CD14-positive monocyte (primary cell): ENCODE measurements at regions not wholly inside any gene's neighbourhood (a gene's known extent, or its start where the extent isn't known, plus 50 kb on each side); places are given as distances from the start of the nearest gene placed in this dataset.

Experiments used
- DNase-seq, 3 donors: peaks; one replicate each; pipeline ENCODE4 v3.0.0-alpha.2; 2011 to 2022
- H2AFZ ChIP-seq: 2 replicates; pipeline ENCODE4 v1.6.0; 2012; ENCODE audit warnings: mild to moderate bottlenecking, low read depth, low read length, inconsistent platforms; ENCODE audit not compliant: insufficient read depth, poor library complexity, severe bottlenecking
- H3K27ac ChIP-seq, 2 donors: 1 replicate in 1 of 2; 2 replicates in 1 of 2; pipeline ENCODE4 v1.5.1; 2012 to 2013; ENCODE audit warnings: low read length in 2 of 2, control low read depth in 1 of 2, inconsistent platforms in 1 of 2, low read depth in 1 of 2, mild to moderate bottlenecking in 1 of 2
- H3K27me3 ChIP-seq, 2 donors: one replicate each; pipeline versions ENCODE4 v1.6.0 to v1.6.1; 2011 to 2013; ENCODE audit warnings: low read length in 2 of 2; ENCODE audit not compliant: control insufficient read depth in 2 of 2, insufficient read depth in 2 of 2
- H3K36me3 ChIP-seq, 2 donors: replicated peaks in 1 of 2; 1 replicate in 1 of 2; 2 replicates in 1 of 2; pipeline versions ENCODE4 v1.5.1 to v1.6.1; 2012 to 2013; ENCODE audit warnings: low read length in 2 of 2, control low read depth in 1 of 2, inconsistent platforms in 1 of 2, mild to moderate bottlenecking in 1 of 2; ENCODE audit not compliant: insufficient read depth in 2 of 2, control insufficient read depth in 1 of 2
- H3K4me1 ChIP-seq, 2 donors: 1 replicate in 1 of 2; 2 replicates in 1 of 2; pipeline versions ENCODE4 v1.5.1 to v1.6.1; 2012 to 2013; ENCODE audit warnings: low read length in 2 of 2, control low read depth in 1 of 2, inconsistent platforms in 1 of 2, mild to moderate bottlenecking in 1 of 2, moderate library complexity in 1 of 2; ENCODE audit not compliant: insufficient read depth in 2 of 2, control insufficient read depth in 1 of 2
- H3K4me2 ChIP-seq: replicated peaks from 2 replicates; pipeline ENCODE3; 2012; ENCODE audit warnings: low read length, moderate library complexity, mild to moderate bottlenecking; ENCODE audit not compliant: poor library complexity, severe bottlenecking; ENCODE audit errors: extremely low read depth
- H3K4me3 ChIP-seq, 3 experiments: fragments of 200-600 bp in 1 of 3; sonication (generic) in 1 of 3; replicated peaks in 1 of 3; 1 replicate in 2 of 3; 2 replicates in 1 of 3; pipeline ENCODE4 v1.5.1; 2011 to 2013; ENCODE audit warnings: low read length in 3 of 3, mild to moderate bottlenecking in 3 of 3, control low read depth in 2 of 3, low read depth in 2 of 3, inconsistent platforms in 1 of 3, moderate library complexity in 1 of 3
- H3K79me2 ChIP-seq: 2 replicates; pipeline ENCODE4 v1.6.0; 2012; ENCODE audit warnings: mild to moderate bottlenecking, control low read depth, inconsistent platforms, low read length, moderate library complexity; ENCODE audit not compliant: insufficient read depth
- H3K9ac ChIP-seq: 2 replicates; pipeline ENCODE4 v1.6.0; 2017; ENCODE audit warnings: low read length, mild to moderate bottlenecking; ENCODE audit not compliant: insufficient read depth, poor library complexity, severe bottlenecking
- H3K9me3 ChIP-seq, 2 donors: replicated peaks in 1 of 2; 1 replicate in 1 of 2; 2 replicates in 1 of 2; pipeline versions ENCODE4 v1.5.1 to v1.6.1; 2012 to 2013; ENCODE audit warnings: low read length in 2 of 2, control low read depth in 1 of 2; ENCODE audit not compliant: control insufficient read depth in 1 of 2, insufficient read depth in 1 of 2
- H4K20me1 ChIP-seq: 2 replicates; pipeline ENCODE4 v1.6.0; 2012; ENCODE audit warnings: mild to moderate bottlenecking, low read length, control low read depth, moderate library complexity; ENCODE audit not compliant: insufficient read depth
- H3K27ac Mint-ChIP-seq, 7 donors: one replicate each; pipeline ENCODE4 v1.8.0; 2020; ENCODE audit warnings: mild to moderate bottlenecking in 7 of 7, mixed read lengths in 7 of 7, moderate library complexity in 6 of 7, inconsistent platforms in 2 of 7
- H3K27me3 Mint-ChIP-seq, 3 donors: one replicate each; pipeline ENCODE4 v1.8.0; 2021 to 2022; ENCODE audit warnings: low read depth in 3 of 3, mild to moderate bottlenecking in 3 of 3, mixed read lengths in 3 of 3, moderate library complexity in 3 of 3, inconsistent platforms in 1 of 3
- H3K36me3 Mint-ChIP-seq, 2 donors: one replicate each; pipeline ENCODE4 v1.8.0; 2020; ENCODE audit warnings: mixed read lengths in 2 of 2, inconsistent platforms in 1 of 2, mild to moderate bottlenecking in 1 of 2
- H3K4me1 Mint-ChIP-seq: one replicate; pipeline ENCODE4 v1.8.0; 2020; ENCODE audit warnings: mild to moderate bottlenecking, mixed read lengths
- H3K4me3 Mint-ChIP-seq, 2 donors: one replicate each; pipeline ENCODE4 v1.8.0; 2020; ENCODE audit warnings: mild to moderate bottlenecking in 2 of 2, mixed read lengths in 2 of 2, moderate library complexity in 1 of 2
- H3K9me3 Mint-ChIP-seq, 7 donors: one replicate each; pipeline ENCODE4 v1.8.0; 2020 to 2022; ENCODE audit warnings: mixed read lengths in 7 of 7, mild to moderate bottlenecking in 6 of 7, moderate library complexity in 6 of 7, inconsistent platforms in 2 of 7
- WGBS: methylation state at CpG from one replicate; pipeline ENCODE4 v1.1.5; 2013; ENCODE audit warnings: missing lambda C conversion rate; ENCODE audit not compliant: insufficient coverage; 5-methylcytosine and 5-hydroxymethylcytosine counted together
- intact Hi-C, 2 donors: fragments of 100-400 bp; cut with micrococcal nuclease; formaldehyde crosslinking; loops; one replicate each; pipeline versions ENCODE4 v1.15.0 to v1.15.1; 2023
- TF ChIP-seq, protein P1 (sequence below): fragments of 200-600 bp; IDR thresholded peaks from one replicate; pipeline ENCODE4 v1.8.0; 2022; ENCODE audit warnings: antibody characterized with exemption, mild to moderate bottlenecking

DNA sequence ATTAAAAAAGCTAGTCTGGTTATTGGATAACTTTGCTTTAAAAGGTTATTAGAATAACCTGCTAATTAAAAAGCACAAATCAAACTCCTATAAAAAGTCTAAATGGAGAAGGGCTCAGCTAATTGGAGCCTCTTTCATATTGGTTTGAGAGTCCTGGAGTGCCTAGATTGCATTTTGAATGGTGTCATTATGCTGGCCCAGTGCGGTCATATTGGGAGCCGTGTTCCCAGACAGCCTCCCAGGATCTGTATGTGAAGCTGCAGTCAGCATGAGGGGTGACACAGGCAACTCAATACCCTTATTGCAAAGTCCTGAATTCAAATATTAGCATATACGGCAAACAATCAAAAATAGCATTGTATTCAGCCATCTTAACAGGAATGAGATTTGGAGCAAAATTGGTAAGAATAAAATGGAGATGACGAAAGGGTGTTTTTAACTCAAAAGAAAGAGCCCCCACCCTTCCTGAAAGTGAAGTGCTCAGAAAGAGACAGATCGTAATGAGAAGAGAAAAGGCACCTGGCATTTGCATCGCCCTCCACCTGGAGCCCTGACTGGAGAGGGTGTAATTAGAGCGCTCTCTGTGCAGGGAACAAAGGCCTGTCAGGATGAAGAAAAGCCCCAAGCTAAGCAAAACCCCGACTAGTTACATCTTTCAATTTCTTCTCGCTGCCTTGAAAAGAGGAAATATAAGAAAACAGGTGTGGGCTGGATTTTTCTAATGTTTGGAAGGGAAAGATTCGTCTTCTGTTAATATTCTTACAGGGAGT lies 621.0 kb upstream of the ADAMTS16 start:
- intact Hi-C loops = no loop called here
- WGBS = no CpG with 5 or more reads among the region's 10 CpGs
- no peak overlapping the region for H2AFZ ChIP-seq
- no peaks in the 10 kb centered on the region for H3K79me2 ChIP-seq
- no peak overlapping the region for H3K4me3 ChIP-seq
- no peak for DNase-seq
- Mint-ChIP-seq H3K4me3 (no peak overlapping the region), H3K9me3 (peaks cover 0 to 2% (median 0%) of the 10 kb centered on the region in 7 donors), H3K27ac (no peak overlapping the region), H3K36me3 (no peaks in the 10 kb centered on the region), H3K27me3 (no peaks in the 10 kb centered on the region), H3K4me1 (no peaks in the 10 kb centered on the region)
- H3K9me3 ChIP-seq = peaks cover 0 to 10% of the 10 kb centered on the region in 2 donors
- no peaks in the 10 kb centered on the region for H3K4me1 ChIP-seq
- TF ChIP-seq, protein P1, sequence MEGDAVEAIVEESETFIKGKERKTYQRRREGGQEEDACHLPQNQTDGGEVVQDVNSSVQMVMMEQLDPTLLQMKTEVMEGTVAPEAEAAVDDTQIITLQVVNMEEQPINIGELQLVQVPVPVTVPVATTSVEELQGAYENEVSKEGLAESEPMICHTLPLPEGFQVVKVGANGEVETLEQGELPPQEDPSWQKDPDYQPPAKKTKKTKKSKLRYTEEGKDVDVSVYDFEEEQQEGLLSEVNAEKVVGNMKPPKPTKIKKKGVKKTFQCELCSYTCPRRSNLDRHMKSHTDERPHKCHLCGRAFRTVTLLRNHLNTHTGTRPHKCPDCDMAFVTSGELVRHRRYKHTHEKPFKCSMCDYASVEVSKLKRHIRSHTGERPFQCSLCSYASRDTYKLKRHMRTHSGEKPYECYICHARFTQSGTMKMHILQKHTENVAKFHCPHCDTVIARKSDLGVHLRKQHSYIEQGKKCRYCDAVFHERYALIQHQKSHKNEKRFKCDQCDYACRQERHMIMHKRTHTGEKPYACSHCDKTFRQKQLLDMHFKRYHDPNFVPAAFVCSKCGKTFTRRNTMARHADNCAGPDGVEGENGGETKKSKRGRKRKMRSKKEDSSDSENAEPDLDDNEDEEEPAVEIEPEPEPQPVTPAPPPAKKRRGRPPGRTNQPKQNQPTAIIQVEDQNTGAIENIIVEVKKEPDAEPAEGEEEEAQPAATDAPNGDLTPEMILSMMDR = no peak
- H4K20me1 ChIP-seq = no peaks in the 10 kb centered on the region
- no peaks in the 10 kb centered on the region for H3K27me3 ChIP-seq
- no peaks in the 10 kb centered on the region for H3K36me3 ChIP-seq
- H3K4me2 ChIP-seq = no peak overlapping the region
- H3K27ac ChIP-seq = no peak overlapping the region
- no peak overlapping the region for H3K9ac ChIP-seq

DNA sequence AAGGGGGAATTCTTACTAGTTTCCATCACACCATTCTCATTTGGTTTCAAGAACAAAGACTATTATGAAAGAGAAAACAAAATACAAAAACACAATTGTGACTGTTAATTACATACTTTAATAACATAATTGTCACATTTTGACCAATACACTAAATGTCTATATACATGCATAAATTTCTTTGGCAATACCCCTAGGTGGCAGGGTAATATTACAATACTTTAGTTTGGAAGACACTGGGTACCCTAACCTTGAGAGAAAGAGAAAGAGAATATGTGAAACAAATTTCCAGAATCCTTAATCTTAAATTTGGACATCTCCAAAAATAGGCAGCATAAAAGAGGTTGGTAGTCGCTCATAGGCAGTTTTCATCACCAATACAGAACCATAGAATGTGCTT lies 619.6 kb upstream of the ADAMTS16 start:
- no peaks in the 10 kb centered on the region for H3K36me3 ChIP-seq
- H3K4me2 ChIP-seq = no peak overlapping the region
- TF ChIP-seq, protein P1 = no peak
- Mint-ChIP-seq H3K4me3 (no peak overlapping the region), H3K36me3 (no peaks in the 10 kb centered on the region), H3K27ac (no peak overlapping the region), H3K27me3 (no peaks in the 10 kb centered on the region), H3K9me3 (peaks cover 0 to 2% (median 0%) of the 10 kb centered on the region in 7 donors), H3K4me1 (no peaks in the 10 kb centered on the region)
- H2AFZ ChIP-seq = no peak overlapping the region
- H4K20me1 ChIP-seq = no peaks in the 10 kb centered on the region
- H3K4me3 ChIP-seq = no peak overlapping the region
- H3K79me2 ChIP-seq = no peaks in the 10 kb centered on the region
- no CpG with 5 or more reads among the region's 1 CpG for WGBS
- no peaks in the 10 kb centered on the region for H3K27me3 ChIP-seq
- H3K27ac ChIP-seq = no peak overlapping the region
- no peak for DNase-seq
- intact Hi-C loops = no loop called here
- H3K9me3 ChIP-seq = peaks cover 0 to 13% of the 10 kb centered on the region in 2 donors
- no peak overlapping the region for H3K9ac ChIP-seq
- no peaks in the 10 kb centered on the region for H3K4me1 ChIP-seq
